ENCODE measurements at regions not wholly inside any gene's neighbourhood (a gene's known extent, or its start where the extent isn't known, plus 50 kb on each side); places are given as distances from the start of the nearest gene placed in this dataset.
A peak's percentile ranks its signal among the peaks of the same experiment; 100 is the strongest.

- DNase-seq (no peak), ATAC-seq (no peak)
- no peak for TF ChIP-seq CTCF (IDR thresholded peaks at IDR 0.05)
- no peak for TF ChIP-seq POLR2A (IDR thresholded peaks at IDR 0.05)
- H3K27me3 ChIP-seq, result no peaks in the 10 kb centered on the region
- intact Hi-C loops (cut with DNase I), result no loop called here
- WGBS, 2 donors, result 92 to 97% methylated on average over 3 of the region's 3 CpGs
- no peak overlapping the region for H3K27ac ChIP-seq
- peaks cover 14% of the 10 kb centered on the region for H3K4me1 ChIP-seq
- no peaks in the 10 kb centered on the region for H3K9me3 ChIP-seq
- no peaks in the 10 kb centered on the region for H3K36me3 ChIP-seq (replicated peaks in 1 of 2; ENCODE audit: insufficient read depth in 1 of 2, low read depth in 2 of 2)
- no peak overlapping the region for H3K4me3 ChIP-seq
Observed at GRCh38 chr1:55481634-55482033, 266.5 kb upstream of the USP24 start.

GRCh38 chr1:55480029-55480795 lies 265.0 kb upstream of the USP24 start:
- no peak overlapping the region for H3K4me3 ChIP-seq
- H3K9me3 ChIP-seq, result no peaks in the 10 kb centered on the region
- intact Hi-C loops (cut with DNase I), result no loop called here
- TF ChIP-seq POLR2A (IDR thresholded peaks at IDR 0.05) (no peak), CTCF (IDR thresholded peaks at IDR 0.05) (no peak)
- H3K4me1 ChIP-seq, result peaks cover 20% of the 10 kb centered on the region
- H3K36me3 ChIP-seq (replicated peaks in 1 of 2; ENCODE audit: insufficient read depth in 1 of 2, low read depth in 2 of 2), result no peaks in the 10 kb centered on the region
- 9 to 13% methylated on average over 2 of the region's 2 CpGs for WGBS, 2 donors
- ATAC-seq (no peak), DNase-seq (no peak)
- no peak overlapping the region for H3K27ac ChIP-seq
- H3K27me3 ChIP-seq, result no peaks in the 10 kb centered on the region

DNA sequence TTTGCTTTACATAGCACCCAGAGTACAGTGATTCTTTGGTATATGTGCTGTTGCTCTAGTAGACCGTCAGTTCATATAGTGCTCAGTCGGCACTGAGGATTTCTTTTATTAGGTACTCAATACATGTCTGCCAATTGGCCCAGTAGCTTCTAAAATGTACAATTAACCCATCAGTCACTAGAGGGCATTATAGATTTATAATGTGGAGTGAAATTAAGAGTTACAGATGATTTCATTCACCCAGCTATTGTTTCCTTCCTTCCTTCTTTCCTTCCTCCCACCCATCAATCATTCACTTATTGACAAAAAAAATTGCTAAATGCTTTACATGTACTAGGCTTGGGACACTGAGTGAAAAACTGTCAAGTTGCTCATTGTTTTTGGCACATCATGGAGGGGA lies 263.6 kb upstream of the USP24 start:
- Histone ChIP-seq H3K9me3 (no peaks in the 10 kb centered on the region), H3K4me1 (peaks cover 20% of the 10 kb centered on the region), H3K4me3 (no peak overlapping the region), H3K27ac (no peak overlapping the region), H3K27me3 (no peaks in the 10 kb centered on the region), H3K36me3 (replicated peaks in 1 of 2; ENCODE audit: insufficient read depth in 1 of 2, low read depth in 2 of 2) (no peaks in the 10 kb centered on the region)
- DNase-seq (no peak), ATAC-seq (no peak)
- intact Hi-C loops (cut with DNase I), result no loop called here
- TF ChIP-seq POLR2A (IDR thresholded peaks at IDR 0.05), result no peak
- peak in 2 of 7 experiments; percentile 14 to 27 for TF ChIP-seq CTCF (IDR thresholded peaks at IDR 0.05)
- 71 to 80% methylated on average over 2 of the region's 2 CpGs for WGBS, 2 donors

GRCh38 chr1:55477953-55478352 lies 262.8 kb upstream of the USP24 start:
- Histone ChIP-seq H3K4me1 (peaks cover 20% of the 10 kb centered on the region), H3K27me3 (no peaks in the 10 kb centered on the region), H3K4me3 (no peak overlapping the region), H3K36me3 (replicated peaks in 1 of 2; ENCODE audit: insufficient read depth in 1 of 2, low read depth in 2 of 2) (no peaks in the 10 kb centered on the region), H3K9me3 (no peaks in the 10 kb centered on the region), H3K27ac (no peak overlapping the region)
- no peak for ATAC-seq
- intact Hi-C loops (cut with DNase I), result no loop called here
- WGBS, 2 donors, result 86 to 92% methylated on average over 4 of the region's 4 CpGs
- no peak for DNase-seq
- TF ChIP-seq CTCF (IDR thresholded peaks at IDR 0.05) (no peak), POLR2A (IDR thresholded peaks at IDR 0.05) (no peak)

- 36 to 42% methylated on average over 6 of the region's 6 CpGs for WGBS, 2 donors
- DNase-seq, result peak in 1 of 4 donors; percentile 9
- no peak overlapping the region for H3K4me3 ChIP-seq
Observed at GRCh38 chr1:55476445-55477015, 261.4 kb upstream of the USP24 start.

More at GRCh38 chr1:55476445-55477015, 261.4 kb upstream of the USP24 start:
- ATAC-seq, result peak; percentile 30
- Histone ChIP-seq H3K9me3 (no peaks in the 10 kb centered on the region), H3K27ac (no peak overlapping the region), H3K27me3 (no peaks in the 10 kb centered on the region), H3K4me1 (peaks cover 20% of the 10 kb centered on the region), H3K36me3 (replicated peaks in 1 of 2; ENCODE audit: insufficient read depth in 1 of 2, low read depth in 2 of 2) (no peaks in the 10 kb centered on the region)
- TF ChIP-seq CTCF (IDR thresholded peaks at IDR 0.05) (no peak), POLR2A (IDR thresholded peaks at IDR 0.05) (no peak)
- intact Hi-C loops (cut with DNase I), result no loop called here
